NT2/D1 (cell line): ENCODE measurements at regions not wholly inside any gene's neighbourhood (a gene's known extent, or its start where the extent isn't known, plus 50 kb on each side); places are given as distances from the start of the nearest gene placed in this dataset.

ENCODE experiments used
- DNase-seq: peaks from one replicate; pipeline ENCODE4 v3.0.0-alpha.2; 2011; ENCODE audit warnings: low read depth, low spot score
- H3K27me3 ChIP-seq: 2 replicates; pipeline ENCODE4 v1.6.0; 2011; ENCODE audit warnings: mild to moderate bottlenecking; ENCODE audit not compliant: insufficient read length, insufficient read depth
- H3K36me3 ChIP-seq: 2 replicates; pipeline ENCODE4 v1.6.1; 2011; ENCODE audit warnings: mild to moderate bottlenecking, low read length, mixed read lengths; ENCODE audit not compliant: insufficient read depth, insufficient read length
- H3K4me1 ChIP-seq: 2 replicates; pipeline ENCODE4 v1.5.1; 2011; ENCODE audit not compliant: insufficient read depth, insufficient read length
- H3K4me3 ChIP-seq: 2 replicates; pipeline ENCODE4 v1.5.1; 2011; ENCODE audit warnings: low read depth; ENCODE audit not compliant: insufficient read length
- H3K9ac ChIP-seq: 2 replicates; pipeline ENCODE4 v1.6.0; 2011; ENCODE audit warnings: low read depth; ENCODE audit not compliant: insufficient read length
- H3K9me3 ChIP-seq: 2 replicates; pipeline ENCODE4 v1.5.1; 2011; ENCODE audit warnings: mild to moderate bottlenecking, low read length; ENCODE audit not compliant: insufficient read depth
- SUZ12 ChIP-seq: IDR thresholded peaks from 2 replicates; pipeline ENCODE4 v1.6.1; 2011; ENCODE audit not compliant: insufficient read length, insufficient read depth; ENCODE audit errors: extremely low read depth
- YY1 ChIP-seq: IDR thresholded peaks from 2 replicates; pipeline ENCODE4 v1.6.1; 2011; ENCODE audit not compliant: insufficient read length, insufficient read depth
- ZNF274 ChIP-seq: IDR thresholded peaks from 2 replicates; pipeline ENCODE4 v1.6.1; 2011; ENCODE audit warnings: mild to moderate bottlenecking, low read depth, low read length

DNA sequence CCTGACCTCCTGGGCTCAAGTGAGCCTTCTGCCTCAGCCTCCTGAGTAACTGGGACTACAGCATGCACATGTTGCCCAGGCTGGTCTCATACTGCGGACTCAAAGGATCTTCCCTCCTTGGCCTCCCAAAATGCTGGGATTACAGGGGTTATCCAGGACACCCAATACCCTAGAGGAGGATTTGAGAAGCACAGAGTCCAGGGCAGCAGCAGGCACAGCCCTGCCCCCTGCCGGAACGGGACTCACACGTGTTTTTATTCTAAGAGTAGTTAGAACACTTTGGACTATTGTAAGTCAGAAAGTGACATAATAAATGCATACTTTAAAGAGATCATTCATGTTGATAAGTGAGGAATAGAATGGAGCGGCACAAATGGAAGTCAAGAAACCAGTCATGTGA, 80.2 kb downstream of the C6orf118 start:
- H3K4me1 ChIP-seq = no peaks in the 10 kb centered on the region
- TF ChIP-seq YY1 = no peak
- TF ChIP-seq SUZ12 = no peak
- no peak for TF ChIP-seq ZNF274
- H3K27me3 ChIP-seq = no peaks in the 10 kb centered on the region
- no peak overlapping the region for H3K9ac ChIP-seq
- H3K4me3 ChIP-seq = no peak overlapping the region
- no peaks in the 10 kb centered on the region for H3K9me3 ChIP-seq
- H3K36me3 ChIP-seq = no peaks in the 10 kb centered on the region
- no peak for DNase-seq

DNA sequence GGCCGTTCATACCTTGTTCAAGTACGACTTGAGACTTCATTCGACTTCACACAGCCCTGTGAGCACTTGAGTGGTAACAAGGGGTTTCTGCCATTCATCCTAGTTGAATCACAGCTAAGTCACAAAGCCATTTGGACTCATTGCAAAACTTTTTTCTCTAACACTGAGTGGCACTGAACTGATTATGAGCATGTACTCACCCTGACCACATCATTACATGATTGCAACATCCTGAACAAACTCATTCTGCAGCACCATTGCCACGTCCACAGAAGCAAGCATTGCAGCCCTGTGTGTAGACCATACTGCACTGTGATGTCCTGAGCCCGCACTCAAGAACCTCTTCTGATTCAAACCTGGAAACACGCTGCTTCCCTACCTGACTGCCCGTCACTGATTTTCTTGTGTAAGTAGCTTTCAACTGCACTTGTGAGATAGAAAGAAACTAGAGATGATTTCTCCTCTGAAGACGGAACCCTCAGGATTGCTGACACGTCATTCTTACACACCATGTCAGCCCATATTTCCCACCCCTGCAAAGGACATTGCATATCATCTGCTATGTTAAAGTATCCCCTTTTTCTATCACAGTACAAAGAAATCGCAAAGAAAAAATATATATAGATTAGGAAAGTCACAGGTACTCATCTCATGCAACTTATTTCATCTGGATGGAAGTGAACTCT, 81.6 kb downstream of the C6orf118 start:
- Histone ChIP-seq H3K4me3 (no peak overlapping the region), H3K27me3 (no peaks in the 10 kb centered on the region), H3K36me3 (no peaks in the 10 kb centered on the region), H3K9me3 (no peaks in the 10 kb centered on the region), H3K4me1 (no peaks in the 10 kb centered on the region), H3K9ac (no peak overlapping the region)
- DNase-seq = no peak
- no peak for TF ChIP-seq YY1
- no peak for TF ChIP-seq SUZ12
- TF ChIP-seq ZNF274 = no peak

DNA sequence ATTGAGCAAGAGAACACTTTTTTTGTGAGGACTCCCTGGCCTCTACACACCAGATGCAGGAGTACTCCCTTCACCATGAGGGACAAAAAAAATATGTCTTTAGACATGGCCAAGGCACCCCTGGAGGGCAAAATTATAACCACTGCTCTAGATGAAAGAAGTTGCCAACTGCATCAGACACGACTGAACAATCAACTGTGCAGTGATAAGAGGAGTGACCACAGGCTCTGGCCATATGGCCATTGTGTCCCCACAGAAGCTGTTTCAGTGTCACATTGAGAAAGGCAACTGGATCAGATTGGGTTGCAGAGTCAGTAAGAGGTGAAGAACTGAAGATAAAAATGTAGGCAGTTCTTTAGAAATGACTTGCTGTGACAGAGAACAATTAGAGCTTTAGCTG, 85.7 kb downstream of the C6orf118 start:
- Histone ChIP-seq H3K27me3 (no peaks in the 10 kb centered on the region), H3K9me3 (no peaks in the 10 kb centered on the region), H3K4me3 (no peak overlapping the region), H3K9ac (no peak overlapping the region), H3K36me3 (no peaks in the 10 kb centered on the region), H3K4me1 (no peaks in the 10 kb centered on the region)
- DNase-seq = no peak
- TF ChIP-seq YY1 (no peak), SUZ12 (no peak), ZNF274 (no peak)

DNA sequence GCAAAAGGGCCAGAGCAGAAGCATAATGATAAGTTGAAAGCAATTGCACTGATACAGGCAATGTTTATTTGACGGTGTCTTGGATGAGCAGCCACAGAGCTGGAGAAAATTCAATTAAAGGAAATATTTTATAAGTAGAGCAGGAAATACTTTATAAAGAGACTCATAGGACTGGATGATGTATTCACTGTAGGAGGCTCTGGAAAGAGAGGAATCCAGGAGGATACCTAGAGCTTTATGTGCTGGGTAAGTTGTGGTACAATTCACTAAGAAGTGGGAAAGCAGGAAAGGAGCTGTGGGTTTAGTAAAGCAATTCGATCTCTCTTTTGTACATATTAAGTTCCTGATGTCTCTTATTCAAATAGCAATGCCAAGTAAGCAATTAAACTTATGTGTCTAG, 86.3 kb downstream of the C6orf118 start:
- no peaks in the 10 kb centered on the region for H3K4me1 ChIP-seq
- no peaks in the 10 kb centered on the region for H3K9me3 ChIP-seq
- TF ChIP-seq YY1 (no peak), SUZ12 (no peak), ZNF274 (no peak)
- no peak overlapping the region for H3K4me3 ChIP-seq
- no peak for DNase-seq
- no peaks in the 10 kb centered on the region for H3K36me3 ChIP-seq
- H3K27me3 ChIP-seq = no peaks in the 10 kb centered on the region
- H3K9ac ChIP-seq = no peak overlapping the region

DNA sequence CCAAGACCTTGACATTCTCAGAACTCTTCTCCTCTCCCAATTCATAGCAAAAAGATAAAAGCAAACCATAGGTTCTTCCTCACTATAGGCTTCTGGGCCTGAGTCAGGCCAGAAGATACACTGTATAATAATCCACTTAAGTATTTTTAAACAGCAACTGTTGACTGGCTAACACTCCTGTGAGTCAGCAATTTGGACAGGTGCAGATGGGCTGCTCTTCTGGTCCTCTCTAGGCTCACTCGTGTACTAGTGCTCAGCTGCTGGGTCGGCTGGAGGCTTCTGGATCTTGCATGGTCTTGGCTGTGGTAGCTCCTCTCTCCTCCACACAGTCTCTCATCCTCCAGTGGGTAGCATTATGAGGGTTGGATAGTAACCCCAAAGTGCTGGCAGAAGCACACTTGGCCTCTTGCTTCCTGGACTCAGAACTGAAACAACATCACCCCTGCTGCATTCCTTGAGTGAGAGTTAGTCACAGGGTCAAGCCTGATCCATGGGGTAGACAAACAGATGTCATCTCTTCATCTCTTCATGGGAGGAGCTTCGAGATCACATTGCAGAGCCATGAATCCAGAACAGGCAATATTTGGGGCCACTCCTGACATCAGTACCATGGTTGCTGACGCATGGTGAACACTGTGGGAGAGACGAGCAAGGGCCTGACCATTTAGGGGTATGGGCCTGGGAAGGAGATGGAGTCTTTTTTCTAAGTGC, 86.9 kb downstream of the C6orf118 start:
- H3K4me1 ChIP-seq = no peaks in the 10 kb centered on the region
- no peaks in the 10 kb centered on the region for H3K36me3 ChIP-seq
- no peaks in the 10 kb centered on the region for H3K27me3 ChIP-seq
- no peaks in the 10 kb centered on the region for H3K9me3 ChIP-seq
- no peak overlapping the region for H3K4me3 ChIP-seq
- H3K9ac ChIP-seq = no peak overlapping the region
- no peak for TF ChIP-seq ZNF274
- no peak for TF ChIP-seq SUZ12
- no peak for TF ChIP-seq YY1
- DNase-seq = no peak

DNA sequence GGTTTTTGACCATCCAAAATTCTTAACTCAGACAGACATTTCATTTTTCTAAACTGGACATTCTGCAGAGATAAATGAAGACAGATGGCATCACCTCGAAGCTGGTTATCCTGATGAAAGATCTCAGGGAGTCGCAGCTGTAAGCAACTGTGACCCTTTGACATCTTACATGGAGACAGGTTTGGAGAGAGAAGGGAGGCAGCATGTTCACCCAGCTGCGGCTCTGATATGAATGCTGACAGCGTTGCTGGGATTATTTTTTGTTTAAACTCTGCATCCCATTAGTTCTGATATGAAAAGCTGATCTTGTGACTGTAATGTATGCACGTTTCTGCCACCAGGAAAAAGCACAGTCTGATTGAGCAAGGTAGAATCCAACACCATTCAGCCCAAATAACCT, 89.4 kb downstream of the C6orf118 start:
- Histone ChIP-seq H3K4me1 (no peaks in the 10 kb centered on the region), H3K9me3 (no peaks in the 10 kb centered on the region), H3K4me3 (no peak overlapping the region), H3K27me3 (no peaks in the 10 kb centered on the region), H3K9ac (no peak overlapping the region), H3K36me3 (no peaks in the 10 kb centered on the region)
- no peak for DNase-seq
- TF ChIP-seq YY1 (no peak), ZNF274 (no peak), SUZ12 (no peak)

DNA sequence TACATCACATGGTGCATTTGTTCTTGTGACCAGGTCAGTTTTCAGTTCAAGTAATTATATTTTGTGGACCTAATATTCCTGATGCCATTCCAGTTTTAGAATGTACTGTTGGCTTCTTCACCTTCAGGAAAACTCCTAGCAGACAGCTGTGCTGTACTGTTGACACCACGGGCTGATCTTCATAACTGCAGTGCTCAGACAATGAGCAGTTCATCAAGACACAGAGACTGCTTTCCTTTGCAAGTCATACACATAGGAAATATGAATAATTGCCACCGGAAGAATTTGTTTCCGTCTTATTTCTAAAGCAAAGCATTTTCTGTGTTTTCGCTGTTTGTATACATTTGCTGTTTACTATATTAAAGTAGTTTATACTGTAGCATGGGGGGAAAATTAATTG, 89.8 kb downstream of the C6orf118 start:
- TF ChIP-seq SUZ12 = no peak
- TF ChIP-seq ZNF274 = no peak
- TF ChIP-seq YY1 = no peak
- DNase-seq = no peak
- no peaks in the 10 kb centered on the region for H3K27me3 ChIP-seq

More for the DNA sequence above, 89.8 kb downstream of the C6orf118 start:
- Histone ChIP-seq H3K4me3 (no peak overlapping the region), H3K36me3 (no peaks in the 10 kb centered on the region), H3K4me1 (no peaks in the 10 kb centered on the region), H3K9ac (no peak overlapping the region), H3K9me3 (no peaks in the 10 kb centered on the region)
